ENCODE measurements at regions not wholly inside any gene's neighbourhood (a gene's known extent, or its start where the extent isn't known, plus 50 kb on each side); places are given as distances from the start of the nearest gene placed in this dataset.

GRCh38 chr11:69392104-69392653 lies 89.3 kb upstream of the LINC01488 start:
- Histone ChIP-seq H2AK5ac (ENCODE audit: insufficient read length, low read length) (no peak overlapping the region), H2BK120ac (ENCODE audit: low read depth, low read length, poor library complexity, severe bottlenecking) (no peak overlapping the region), H3K56ac (ENCODE audit: insufficient read length, low read depth, low read length) (no peak overlapping the region), H2BK15ac (ENCODE audit: low read depth, low read length) (no peak overlapping the region), H4K5ac (ENCODE audit: insufficient read length, low read depth, low read length) (no peak overlapping the region), H3K79me1 (ENCODE audit: insufficient read depth, low read depth, low read length, poor library complexity, severe bottlenecking) (no peaks in the 10 kb centered on the region), H4K20me1 (ENCODE audit: control insufficient read depth, insufficient read depth, insufficient read length) (no peaks in the 10 kb centered on the region), H3K14ac (ENCODE audit: insufficient read depth, low read length) (no peak overlapping the region), H2AFZ (ENCODE audit: low read length) (no peak overlapping the region), H2BK20ac (ENCODE audit: low read depth, low read length, poor library complexity, severe bottlenecking) (no peak overlapping the region), H3K4me1 (ENCODE audit: insufficient read depth, low read length) (no peaks in the 10 kb centered on the region), H4K91ac (ENCODE audit: insufficient read length, low read depth, low read length) (no peak overlapping the region), H3K79me2 (ENCODE audit: insufficient read depth, low read length) (no peaks in the 10 kb centered on the region), H3T11ph (ENCODE audit: low read length) (no peak overlapping the region), H3K27ac (ENCODE audit: insufficient read length, low read depth, low read length) (no peak overlapping the region), H2BK5ac (ENCODE audit: insufficient read length, low read length) (no peak overlapping the region), H3K9ac (ENCODE audit: extremely low read depth, insufficient read length, low read length) (no peak overlapping the region), H3K27me3 (ENCODE audit: insufficient read depth, low read length) (no peaks in the 10 kb centered on the region), H3K4ac (ENCODE audit: low read depth, low read length) (no peak overlapping the region), H3K4me2 (ENCODE audit: insufficient read depth, insufficient read length, low read length) (no peak overlapping the region), H4K8ac (replicated peaks; ENCODE audit: insufficient read length, low read depth, low read length) (no peak overlapping the region), H3K23ac (ENCODE audit: insufficient read length, low read depth, low read length) (no peak overlapping the region), H3K9me3 (ENCODE audit: control insufficient read depth, low read depth, low read length) (peaks cover 17% of the 10 kb centered on the region), H2BK12ac (ENCODE audit: insufficient read length, low read depth, low read length) (no peak overlapping the region), H3K23me2 (ENCODE audit: insufficient read length, low read depth, low read length, poor library complexity, severe bottlenecking) (no peaks in the 10 kb centered on the region), H3K18ac (ENCODE audit: insufficient read length, low read depth, low read length) (no peak overlapping the region)
- no peak overlapping the region for H3K4me3 Mint-ChIP-seq
- H3K36me3 Mint-ChIP-seq (ENCODE audit: insufficient read depth in 1 of 3, low read depth in 3 of 3) = peaks cover 0 to 26% (median 17%) of the 10 kb centered on the region in 3 experiments; a peak in 6 of 7 replicates
- no peaks in the 10 kb centered on the region; a peak in 1 of 4 replicates for H3K4me1 Mint-ChIP-seq
- H3K27me3 Mint-ChIP-seq (ENCODE audit: low read depth) = peaks cover 5% of the 10 kb centered on the region
- WGBS (ENCODE audit: extremely low coverage, insufficient read length, low lambda C conversion rate) = no CpG with 5 or more reads among the region's 10 CpGs
- no peak overlapping the region for H3K27ac Mint-ChIP-seq
- DNase-seq = no peak
- H3K9me3 Mint-ChIP-seq = peaks cover 29 to 30% of the 10 kb centered on the region in 2 experiments
- TF ChIP-seq, protein P1, sequence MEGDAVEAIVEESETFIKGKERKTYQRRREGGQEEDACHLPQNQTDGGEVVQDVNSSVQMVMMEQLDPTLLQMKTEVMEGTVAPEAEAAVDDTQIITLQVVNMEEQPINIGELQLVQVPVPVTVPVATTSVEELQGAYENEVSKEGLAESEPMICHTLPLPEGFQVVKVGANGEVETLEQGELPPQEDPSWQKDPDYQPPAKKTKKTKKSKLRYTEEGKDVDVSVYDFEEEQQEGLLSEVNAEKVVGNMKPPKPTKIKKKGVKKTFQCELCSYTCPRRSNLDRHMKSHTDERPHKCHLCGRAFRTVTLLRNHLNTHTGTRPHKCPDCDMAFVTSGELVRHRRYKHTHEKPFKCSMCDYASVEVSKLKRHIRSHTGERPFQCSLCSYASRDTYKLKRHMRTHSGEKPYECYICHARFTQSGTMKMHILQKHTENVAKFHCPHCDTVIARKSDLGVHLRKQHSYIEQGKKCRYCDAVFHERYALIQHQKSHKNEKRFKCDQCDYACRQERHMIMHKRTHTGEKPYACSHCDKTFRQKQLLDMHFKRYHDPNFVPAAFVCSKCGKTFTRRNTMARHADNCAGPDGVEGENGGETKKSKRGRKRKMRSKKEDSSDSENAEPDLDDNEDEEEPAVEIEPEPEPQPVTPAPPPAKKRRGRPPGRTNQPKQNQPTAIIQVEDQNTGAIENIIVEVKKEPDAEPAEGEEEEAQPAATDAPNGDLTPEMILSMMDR (conservative IDR thresholded peaks at IDR 0.05) = no peak

Data from H9 (cell line).